PC-9 (cell line): ENCODE measurements at regions not wholly inside any gene's neighbourhood (a gene's known extent, or its start where the extent isn't known, plus 50 kb on each side); places are given as distances from the start of the nearest gene placed in this dataset.

Source experiments
- EZH2 ChIP-seq: fragments of 200-600 bp; sonication (generic); IDR thresholded peaks from 2 replicates; pipeline ENCODE4 v1.8.0; 2017; ENCODE audit warnings: antibody characterized with exemption, low read depth
- TF ChIP-seq, protein P1 (sequence below): fragments of 200-600 bp; sonication (generic); conservative IDR thresholded peaks from 2 replicates; pipeline ENCODE4 v1.6.1; 2017; ENCODE audit warnings: mixed run types, antibody characterized with exemption, mild to moderate bottlenecking, moderate library complexity

DNA sequence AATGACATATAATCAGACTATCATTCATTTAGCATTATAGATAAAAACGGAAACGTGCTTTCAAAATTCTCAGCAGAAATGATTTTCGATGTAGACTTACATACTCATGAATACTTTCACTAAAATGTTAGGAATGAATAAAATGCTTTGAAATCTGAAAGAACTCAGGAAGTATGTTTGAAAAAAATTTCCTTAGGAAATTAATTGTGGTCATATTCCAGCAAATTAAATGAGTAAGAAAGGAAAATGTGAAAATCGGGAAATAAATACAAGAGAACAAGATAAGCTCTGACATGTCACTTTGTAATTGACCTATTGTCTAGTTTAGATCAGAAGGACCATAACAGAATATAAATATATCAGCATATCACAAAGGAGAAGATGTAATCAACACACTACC is 981.0 kb upstream of the CDH2 start:
- TF ChIP-seq, protein P1, sequence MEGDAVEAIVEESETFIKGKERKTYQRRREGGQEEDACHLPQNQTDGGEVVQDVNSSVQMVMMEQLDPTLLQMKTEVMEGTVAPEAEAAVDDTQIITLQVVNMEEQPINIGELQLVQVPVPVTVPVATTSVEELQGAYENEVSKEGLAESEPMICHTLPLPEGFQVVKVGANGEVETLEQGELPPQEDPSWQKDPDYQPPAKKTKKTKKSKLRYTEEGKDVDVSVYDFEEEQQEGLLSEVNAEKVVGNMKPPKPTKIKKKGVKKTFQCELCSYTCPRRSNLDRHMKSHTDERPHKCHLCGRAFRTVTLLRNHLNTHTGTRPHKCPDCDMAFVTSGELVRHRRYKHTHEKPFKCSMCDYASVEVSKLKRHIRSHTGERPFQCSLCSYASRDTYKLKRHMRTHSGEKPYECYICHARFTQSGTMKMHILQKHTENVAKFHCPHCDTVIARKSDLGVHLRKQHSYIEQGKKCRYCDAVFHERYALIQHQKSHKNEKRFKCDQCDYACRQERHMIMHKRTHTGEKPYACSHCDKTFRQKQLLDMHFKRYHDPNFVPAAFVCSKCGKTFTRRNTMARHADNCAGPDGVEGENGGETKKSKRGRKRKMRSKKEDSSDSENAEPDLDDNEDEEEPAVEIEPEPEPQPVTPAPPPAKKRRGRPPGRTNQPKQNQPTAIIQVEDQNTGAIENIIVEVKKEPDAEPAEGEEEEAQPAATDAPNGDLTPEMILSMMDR: no peak
- no peak for TF ChIP-seq EZH2
